ENCODE measurements at regions not wholly inside any gene's neighbourhood (a gene's known extent, or its start where the extent isn't known, plus 50 kb on each side); places are given as distances from the start of the nearest gene placed in this dataset.

DNA sequence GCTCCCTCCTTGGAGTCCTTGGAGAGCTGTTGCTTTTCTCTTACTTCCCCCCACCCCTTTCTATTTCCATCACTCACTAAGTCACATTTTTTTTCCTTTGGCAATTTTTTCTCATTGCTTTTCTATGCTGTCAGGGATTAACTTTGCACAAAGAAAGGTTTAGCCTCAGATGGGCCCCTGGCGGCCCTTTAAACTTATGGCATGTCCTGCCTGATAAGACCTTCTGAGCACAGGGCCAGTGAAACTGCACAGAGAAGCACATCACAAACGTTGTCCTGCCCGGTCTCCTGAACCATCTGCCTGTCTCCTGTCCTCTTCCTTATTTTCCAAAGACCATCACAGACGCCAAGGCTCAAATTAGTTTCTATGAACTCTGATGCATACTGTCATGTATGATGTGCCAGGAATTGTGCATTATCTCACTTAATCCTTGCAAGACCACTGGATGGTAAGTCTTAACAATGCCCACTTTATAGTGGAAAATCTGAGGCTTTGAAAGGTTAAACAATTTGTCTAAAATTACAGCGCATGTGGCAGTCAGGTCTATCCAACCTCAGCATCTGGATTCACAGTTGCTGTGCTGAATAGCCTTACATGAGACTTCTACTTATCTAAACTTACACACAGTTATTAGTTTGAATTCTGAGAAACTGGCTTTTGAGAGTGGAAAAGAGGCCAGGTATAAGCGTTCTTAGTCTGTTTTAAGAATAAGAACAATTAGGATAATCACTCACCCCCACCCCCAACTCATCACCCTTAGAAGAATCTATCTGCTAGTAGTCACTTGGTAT lies 648.1 kb downstream of the NTRK3 start:
- DNase-seq (ENCODE audit: low read depth in 2 of 2): peak in 1 of 2 donors; percentile 37
- H3K4me3 ChIP-seq (replicated peaks in 1 of 2; ENCODE audit: low read depth in 2 of 2, low read length in 2 of 2): no peak overlapping the region
- no peak for TF ChIP-seq CTCF (IDR thresholded peaks at IDR 0.05; ENCODE audit: low read depth, low read length)

DNA sequence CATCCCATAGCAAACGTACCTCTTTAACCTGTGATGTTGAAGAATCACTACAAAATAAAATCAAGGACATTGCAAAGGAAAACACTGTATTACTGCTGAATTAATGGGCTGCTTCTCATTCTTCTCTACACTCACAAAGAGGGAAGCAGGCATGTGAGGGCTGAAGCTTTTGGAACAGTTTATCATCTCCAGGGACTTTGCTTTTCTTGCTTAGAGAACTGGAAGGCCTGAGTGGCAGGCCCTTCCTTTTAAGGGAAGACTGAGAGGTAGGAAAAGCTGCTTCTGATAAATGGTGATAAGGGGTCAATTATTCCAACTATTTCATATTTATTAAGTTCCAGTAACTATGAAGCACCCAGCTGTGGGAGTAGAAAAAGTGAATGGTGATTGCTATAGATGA lies 649.6 kb downstream of the NTRK3 start:
- peak in 1 of 2 donors; percentile 22 for DNase-seq (ENCODE audit: low read depth in 2 of 2)
- no peak overlapping the region for H3K4me3 ChIP-seq (replicated peaks in 1 of 2; ENCODE audit: low read depth in 2 of 2, low read length in 2 of 2)
- TF ChIP-seq CTCF (IDR thresholded peaks at IDR 0.05; ENCODE audit: low read depth, low read length): no peak

DNA sequence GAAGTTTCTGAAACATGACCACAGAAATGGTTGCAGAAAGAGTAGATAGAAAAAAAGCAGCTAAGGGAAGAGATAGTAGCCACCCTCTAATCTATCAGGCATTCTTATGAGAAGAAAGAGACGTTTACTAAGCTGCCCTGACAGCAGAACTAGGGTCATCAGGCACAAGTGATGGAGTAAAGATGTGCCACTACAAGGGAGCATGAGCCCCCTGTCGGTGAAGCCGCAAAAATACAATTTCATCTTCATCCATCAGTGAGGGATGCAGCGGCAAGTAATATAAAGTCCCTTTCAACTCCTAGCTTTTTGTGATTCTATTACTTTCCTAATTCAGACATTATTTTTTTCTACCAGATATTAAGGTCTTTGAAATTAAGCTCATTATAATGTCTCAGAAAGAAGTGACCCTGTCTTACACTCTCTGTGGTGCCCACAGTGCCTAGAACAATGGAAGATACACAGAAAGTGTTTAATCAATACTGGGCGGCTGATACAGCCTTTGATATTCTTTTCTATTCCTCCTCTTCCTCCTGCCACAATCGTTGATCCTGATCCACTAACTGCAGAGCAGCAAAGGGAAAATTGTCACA lies 651.6 kb downstream of the NTRK3 start:
- peak; percentile 60 for TF ChIP-seq CTCF (IDR thresholded peaks at IDR 0.05; ENCODE audit: low read depth, low read length)
- no peak overlapping the region for H3K4me3 ChIP-seq (replicated peaks in 1 of 2; ENCODE audit: low read depth in 2 of 2, low read length in 2 of 2)
- DNase-seq (ENCODE audit: low read depth in 2 of 2): peak; percentile 37 to 46

DNA sequence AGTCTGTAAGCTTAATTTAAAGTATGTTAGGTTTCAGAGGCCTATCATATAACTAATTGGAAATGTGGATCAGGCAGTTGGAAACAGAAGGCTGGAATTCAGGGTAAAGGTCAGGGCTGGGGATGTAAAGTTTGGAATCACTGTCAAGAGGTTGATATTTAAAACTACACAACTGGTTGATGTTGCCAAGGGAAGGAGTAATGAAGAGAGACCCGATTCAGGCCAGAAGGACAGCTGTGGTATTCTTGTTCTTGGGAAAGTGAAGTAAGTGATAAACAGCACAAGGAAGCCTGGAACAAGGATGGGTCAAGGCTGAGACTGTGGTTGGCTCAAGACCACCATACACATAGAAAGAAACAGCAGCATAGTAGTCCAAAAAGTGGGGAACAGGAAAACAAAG lies 654.2 kb downstream of the NTRK3 start:
- no peak for DNase-seq (ENCODE audit: low read depth in 2 of 2)

DNA sequence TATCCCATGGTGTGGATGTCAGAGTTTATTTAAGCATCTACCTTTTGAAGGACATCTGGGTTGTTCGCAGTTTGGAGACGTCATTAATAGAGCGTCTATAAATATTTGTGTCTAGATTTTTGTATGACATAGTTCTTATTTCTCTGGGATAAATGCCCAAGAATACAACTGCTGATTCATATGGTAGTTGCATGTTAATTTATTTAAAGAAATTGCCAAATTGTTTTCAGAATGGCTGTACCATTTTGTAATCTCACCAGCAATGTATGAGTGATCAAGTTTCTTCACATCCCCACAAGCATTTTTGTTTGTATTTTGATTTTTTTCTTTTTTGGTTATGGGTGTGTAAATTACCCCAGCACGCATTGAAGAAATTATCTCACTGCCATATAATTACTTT lies 656.9 kb downstream of the NTRK3 start:
- DNase-seq (ENCODE audit: low read depth in 2 of 2): peak; percentile 15 to 88
- no peak overlapping the region for H3K4me3 ChIP-seq (replicated peaks in 1 of 2; ENCODE audit: low read depth in 2 of 2, low read length in 2 of 2)
- no peak for TF ChIP-seq CTCF (IDR thresholded peaks at IDR 0.05; ENCODE audit: low read depth, low read length)

More for the DNA sequence above, 654.2 kb downstream of the NTRK3 start:
- no peak for TF ChIP-seq CTCF (IDR thresholded peaks at IDR 0.05; ENCODE audit: low read depth, low read length)
- no peak overlapping the region for H3K4me3 ChIP-seq (replicated peaks in 1 of 2; ENCODE audit: low read depth in 2 of 2, low read length in 2 of 2)

DNA sequence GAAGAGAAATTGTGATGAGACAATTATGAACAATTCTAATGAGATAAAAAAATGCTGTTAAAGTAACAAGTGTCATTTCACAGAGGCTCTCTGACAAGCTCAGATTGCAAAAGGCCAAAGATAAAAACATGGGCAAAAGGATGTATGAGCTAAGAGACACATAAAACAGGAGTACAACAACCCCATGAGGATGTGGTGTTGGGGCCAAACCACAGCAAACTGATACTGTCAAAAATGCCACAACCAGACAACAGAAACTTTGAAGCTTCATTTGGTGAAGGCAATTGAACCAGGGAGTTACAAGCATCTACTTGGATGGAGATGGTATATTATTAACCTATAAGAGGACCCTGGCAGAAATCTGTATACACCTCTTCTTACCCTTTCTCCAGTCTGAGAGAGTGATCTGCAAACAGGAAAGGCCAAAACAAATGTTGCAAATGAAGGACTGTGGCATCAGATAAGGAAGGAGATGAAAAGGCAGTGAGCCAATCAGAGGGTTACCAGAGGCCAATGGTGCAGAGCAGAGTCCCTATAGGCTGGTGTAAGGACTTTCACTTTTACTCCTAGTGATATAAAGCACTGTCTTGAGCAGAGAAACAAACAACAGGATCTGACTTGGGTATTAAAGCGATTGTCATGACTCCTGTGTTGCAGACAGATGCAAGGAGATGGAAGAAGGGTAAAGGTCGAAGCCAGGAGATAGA lies 659.0 kb downstream of the NTRK3 start:
- TF ChIP-seq CTCF (IDR thresholded peaks at IDR 0.05; ENCODE audit: low read depth, low read length): no peak
- no peak overlapping the region for H3K4me3 ChIP-seq (replicated peaks in 1 of 2; ENCODE audit: low read depth in 2 of 2, low read length in 2 of 2)
- peak in 1 of 2 donors; percentile 46 for DNase-seq (ENCODE audit: low read depth in 2 of 2)
